ENCODE measurements at regions not wholly inside any gene's neighbourhood (a gene's known extent, or its start where the extent isn't known, plus 50 kb on each side); places are given as distances from the start of the nearest gene placed in this dataset.

DNA sequence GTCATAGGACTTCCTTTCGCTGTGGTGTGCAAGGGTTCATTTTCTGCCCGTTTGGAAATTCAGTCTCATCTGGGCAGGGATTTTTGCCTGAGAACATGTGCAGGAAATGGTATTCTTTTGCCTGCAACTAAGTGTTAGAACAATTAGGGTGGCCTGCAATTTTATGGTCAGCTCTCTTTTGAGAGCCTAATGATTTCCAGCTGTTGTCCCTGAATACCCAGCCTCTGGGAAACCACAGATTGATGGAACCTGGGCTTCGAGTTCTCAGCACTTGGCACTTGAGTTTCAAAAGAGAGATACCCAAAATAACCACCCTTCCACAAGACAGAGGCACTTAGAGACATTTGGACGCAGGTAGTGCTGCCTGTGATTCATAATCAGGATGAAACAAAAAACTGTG is 217.2 kb upstream of the FOXA2 start:
- no peaks in the 10 kb centered on the region for H3K27me3 ChIP-seq (replicated peaks in 1 of 2; ENCODE audit: control insufficient read depth in 2 of 2, insufficient read depth in 2 of 2, low read length in 1 of 2)
- BruUV-seq (replicated peaks) = no TSS peak
- ChIA-PET POLR2A (no interaction called here), RAD21 (ENCODE audit: unreplicated experiment) (no interaction called here), SMC1A (ENCODE audit: uncharacterized antibody, unreplicated experiment) (no interaction called here), CTCF (no interaction called here)
- intact Hi-C loops (cut with micrococcal nuclease; ENCODE audit: unreplicated experiment) (no loop called here), in situ Hi-C loops (cut with MboI) (no loop called here)
- no peaks in the 10 kb centered on the region for H3K9me3 ChIP-seq (replicated peaks; ENCODE audit: control insufficient read depth, insufficient read depth, low read length)
- no peak overlapping the region for H3K4me2 ChIP-seq (ENCODE audit: control insufficient read depth, insufficient read depth)
- no peaks in the 10 kb centered on the region for H3K36me3 ChIP-seq (ENCODE audit: control insufficient read depth in 2 of 2, insufficient read depth in 2 of 2, low read length in 1 of 2)
- H3K9ac ChIP-seq (ENCODE audit: control insufficient read depth, insufficient read depth, low read length) = no peak overlapping the region
- no peak for TF ChIP-seq ZNF274 (IDR thresholded peaks at IDR 0.05; ENCODE audit: insufficient read depth, insufficient read length)
- TF ChIP-seq WRNIP1 (IDR thresholded peaks at IDR 0.05; ENCODE audit: borderline replicate concordance, low read depth, low read length) = no peak
- no peak for TF ChIP-seq BHLHE40 (IDR thresholded peaks at IDR 0.05; ENCODE audit: borderline replicate concordance in 1 of 2, low read depth in 2 of 2, low read length in 1 of 2)
- no peaks in the 10 kb centered on the region for H3K79me2 ChIP-seq (ENCODE audit: control insufficient read depth, insufficient read depth, low read length)
- H3K4me1 ChIP-seq (ENCODE audit: control insufficient read depth, insufficient read depth, low read length) = no peaks in the 10 kb centered on the region
- ATAC-seq (no peak), FAIRE-seq (no peak), DNase-seq (ENCODE audit: low read depth, low spot score) (no peak)
- H3K27ac ChIP-seq (ENCODE audit: control insufficient read depth, insufficient read depth) = no peak overlapping the region
- 30% methylated on average over 4 of the region's 4 CpGs for WGBS (ENCODE audit: insufficient coverage, insufficient replicate concordance, low lambda C conversion rate, missing lambda C conversion rate)
- H2AFZ ChIP-seq (ENCODE audit: control insufficient read depth, low read depth, low read length) = no peak overlapping the region
- H4K20me1 ChIP-seq (ENCODE audit: control insufficient read depth, insufficient read depth) = no peaks in the 10 kb centered on the region
- H3K4me3 ChIP-seq = no peak overlapping the region

- WGBS (ENCODE audit: insufficient coverage, insufficient replicate concordance, low lambda C conversion rate, missing lambda C conversion rate) = 44% methylated on average over 2 of the region's 2 CpGs
- Histone ChIP-seq H3K27ac (ENCODE audit: control insufficient read depth, insufficient read depth) (no peak overlapping the region), H3K4me2 (ENCODE audit: control insufficient read depth, insufficient read depth) (no peak overlapping the region), H3K27me3 (replicated peaks in 1 of 2; ENCODE audit: control insufficient read depth in 2 of 2, insufficient read depth in 2 of 2, low read length in 1 of 2) (no peaks in the 10 kb centered on the region), H3K36me3 (ENCODE audit: control insufficient read depth in 2 of 2, insufficient read depth in 2 of 2, low read length in 1 of 2) (no peaks in the 10 kb centered on the region), H3K4me3 (no peak overlapping the region), H2AFZ (ENCODE audit: control insufficient read depth, low read depth, low read length) (no peak overlapping the region), H4K20me1 (ENCODE audit: control insufficient read depth, insufficient read depth) (no peaks in the 10 kb centered on the region), H3K9ac (ENCODE audit: control insufficient read depth, insufficient read depth, low read length) (no peak overlapping the region), H3K79me2 (ENCODE audit: control insufficient read depth, insufficient read depth, low read length) (no peaks in the 10 kb centered on the region), H3K4me1 (ENCODE audit: control insufficient read depth, insufficient read depth, low read length) (no peaks in the 10 kb centered on the region), H3K9me3 (replicated peaks; ENCODE audit: control insufficient read depth, insufficient read depth, low read length) (no peaks in the 10 kb centered on the region)
- SMC1A ChIA-PET (ENCODE audit: uncharacterized antibody, unreplicated experiment) = no interaction called here
- POLR2A ChIA-PET = no interaction called here
- intact Hi-C loops (cut with micrococcal nuclease; ENCODE audit: unreplicated experiment) (no loop called here), in situ Hi-C loops (cut with MboI) (no loop called here)
- ATAC-seq (no peak), FAIRE-seq (no peak), DNase-seq (ENCODE audit: low read depth, low spot score) (no peak)
- CTCF ChIA-PET = no interaction called here
- RAD21 ChIA-PET (ENCODE audit: unreplicated experiment) = no interaction called here
- BruUV-seq (replicated peaks) = no TSS peak
- TF ChIP-seq ZNF384 (IDR thresholded peaks at IDR 0.05; ENCODE audit: borderline replicate concordance, low read depth, low read length) (no peak), CREB1 (IDR thresholded peaks at IDR 0.05; ENCODE audit: low read depth) (no peak)
These were observed 217.9 kb upstream of the FOXA2 start for GRCh38 chr20:22802296-22802695.

Measured in GM12878 (cell line).